ENCODE measurements at regions not wholly inside any gene's neighbourhood (a gene's known extent, or its start where the extent isn't known, plus 50 kb on each side); places are given as distances from the start of the nearest gene placed in this dataset.

DNA sequence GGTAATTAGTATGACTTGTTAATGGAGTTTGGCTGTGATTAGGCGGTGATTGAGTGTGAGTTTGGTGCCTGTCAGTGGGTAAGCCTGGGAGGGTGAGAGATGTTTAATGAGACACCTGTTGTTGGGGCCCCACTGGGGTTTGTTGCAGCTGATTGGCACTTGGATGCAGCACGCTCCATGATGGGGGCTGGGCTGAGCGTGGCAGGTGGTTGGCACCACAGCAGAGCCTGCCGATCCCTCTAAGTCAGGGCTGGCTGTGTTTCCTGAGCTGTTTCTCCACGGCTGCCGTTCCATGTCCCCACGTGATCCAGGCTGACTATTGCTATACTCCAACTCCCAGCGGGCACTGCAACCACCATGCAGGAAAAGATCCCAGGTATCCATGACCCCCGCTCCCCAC is 93.5 kb upstream of the ARRDC4 start:
- peak; percentile 38 for DNase-seq

DNA sequence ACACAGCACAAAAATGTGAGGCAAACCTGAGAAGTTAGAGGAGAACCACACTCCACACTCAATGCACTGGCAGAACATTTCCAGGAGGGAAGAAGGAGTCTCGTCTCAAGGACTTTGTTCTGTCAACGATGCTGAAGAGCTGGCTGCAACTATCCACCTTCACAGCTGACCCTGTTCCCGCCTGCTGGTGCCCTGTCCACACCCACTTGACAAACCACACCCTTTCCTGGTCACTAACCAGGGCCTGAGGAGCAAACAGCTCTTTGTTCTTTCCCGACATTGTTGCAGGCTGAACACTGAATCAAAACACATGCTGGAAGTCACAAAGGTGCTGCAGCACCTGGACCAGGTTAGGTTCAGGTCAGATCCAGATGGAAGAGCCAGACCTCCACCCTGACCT is 92.6 kb upstream of the ARRDC4 start:
- no peak for DNase-seq

DNA sequence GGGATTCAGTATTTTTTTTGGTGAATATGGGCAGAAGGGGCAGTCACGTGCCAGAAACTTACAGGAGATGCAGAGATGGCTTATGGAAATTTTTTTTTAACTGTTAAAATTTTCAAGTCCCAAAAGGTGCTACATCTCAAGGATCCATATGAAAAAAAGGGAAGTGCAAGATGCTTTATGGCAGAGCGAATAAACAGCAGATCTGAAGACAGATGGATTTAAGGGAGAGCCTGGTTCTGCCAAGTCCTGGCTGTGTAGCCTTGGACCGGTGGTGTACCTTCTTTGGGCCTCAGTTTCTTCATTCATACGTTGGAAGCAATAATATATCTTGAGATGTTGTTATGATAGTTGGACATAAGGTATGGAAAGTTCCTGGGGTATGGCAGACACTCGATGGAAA is 91.5 kb upstream of the ARRDC4 start:
- DNase-seq: no peak

GRCh38 chr15:97870771-97871170 is 89.7 kb upstream of the ARRDC4 start:
- DNase-seq: no peak

- DNase-seq: peak; percentile 4
Measured at GRCh38 chr15:97874139-97874538, 86.4 kb upstream of the ARRDC4 start.

DNA sequence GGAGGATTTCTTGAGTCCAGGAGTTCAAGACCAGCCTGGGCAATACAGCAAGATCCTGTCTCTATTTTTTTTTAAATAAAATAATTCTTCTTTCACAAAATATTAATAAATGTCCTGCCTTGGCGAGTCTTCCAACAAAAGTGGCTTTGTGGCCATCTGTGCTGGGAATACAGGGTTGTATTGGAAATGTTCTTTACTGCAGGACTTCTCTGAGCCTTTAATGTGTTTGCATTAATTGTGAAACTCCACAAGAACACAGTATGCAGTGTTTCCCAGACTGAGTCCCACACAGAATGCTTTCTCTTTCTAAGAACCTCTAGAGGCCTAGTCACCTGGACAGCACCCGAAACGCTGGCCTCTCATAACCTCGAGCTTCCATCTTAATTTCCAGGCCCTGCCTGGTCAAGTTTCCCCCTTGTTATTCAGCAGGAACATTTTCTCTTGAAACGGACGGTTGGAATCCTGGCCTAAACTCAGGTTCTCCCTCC is 85.4 kb upstream of the ARRDC4 start:
- no peak for DNase-seq

DNA sequence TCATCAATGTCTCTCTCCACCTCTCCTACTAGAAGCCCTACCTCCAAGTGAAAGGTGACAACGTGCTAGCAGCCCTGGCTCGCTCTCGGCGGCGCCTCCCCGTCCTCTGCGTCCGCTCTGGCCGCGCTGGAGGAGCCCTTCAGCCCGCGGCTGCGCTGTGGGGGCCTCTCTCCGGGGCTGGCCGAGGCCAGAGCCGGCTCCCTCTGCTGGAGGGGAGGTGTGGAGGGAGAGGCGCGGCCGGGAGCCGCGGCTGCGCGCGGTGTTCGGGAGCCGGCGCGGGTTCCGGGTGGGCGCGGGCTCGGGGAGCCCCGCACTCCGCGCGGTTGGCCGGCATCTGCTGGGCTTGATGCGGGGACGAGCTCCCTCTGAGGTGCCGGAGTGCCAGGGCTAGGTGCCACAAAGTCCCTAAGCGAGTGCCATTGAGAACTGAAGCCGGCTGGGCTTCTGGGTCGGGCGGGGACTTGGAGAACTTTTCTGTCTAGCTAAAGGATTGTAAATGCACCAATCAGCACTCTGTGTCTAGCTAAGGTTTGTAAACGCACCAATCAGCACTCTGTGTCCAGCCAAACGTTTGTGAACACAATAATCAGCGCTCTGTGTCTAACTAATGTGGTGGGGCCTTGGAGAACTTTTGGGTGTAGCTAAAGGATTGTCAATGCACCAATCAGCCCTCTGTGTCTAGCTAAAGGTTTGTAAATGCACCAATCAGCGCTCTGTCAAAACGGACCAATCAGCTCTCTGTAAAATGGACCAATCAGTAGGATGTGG is 84.8 kb upstream of the ARRDC4 start:
- peak; percentile 15 for DNase-seq

- no peak for DNase-seq
Measured at GRCh38 chr15:97876281-97876675, 84.2 kb upstream of the ARRDC4 start.

GRCh38 chr15:97881346-97881965 is 79.0 kb upstream of the ARRDC4 start:
- DNase-seq: no peak

- no peak for DNase-seq
Measured at GRCh38 chr15:97884513-97885131, 75.9 kb upstream of the ARRDC4 start.

- no peak for DNase-seq
Measured at GRCh38 chr15:97890307-97890706, 70.2 kb upstream of the ARRDC4 start.

- DNase-seq: no peak
Measured at GRCh38 chr15:97892167-97892938, 68.2 kb upstream of the ARRDC4 start.

DNA sequence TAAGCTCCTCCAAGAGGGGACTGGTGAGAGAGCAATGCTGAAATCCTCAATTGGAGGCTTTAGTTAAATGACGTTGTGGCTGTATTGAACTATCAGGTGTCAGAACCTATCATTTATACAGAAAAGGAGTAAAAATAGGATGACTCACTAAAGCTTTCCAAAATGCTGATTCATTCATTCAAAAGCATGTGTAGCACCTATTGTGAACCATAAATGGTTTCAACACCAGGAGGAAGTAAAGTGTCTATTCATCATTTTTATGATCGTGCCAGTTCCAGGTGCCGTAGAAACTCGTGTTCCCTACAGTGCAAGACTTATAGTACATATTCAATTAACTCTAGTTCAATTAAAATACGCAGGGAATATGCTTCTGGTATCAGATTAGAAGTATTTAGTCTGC is 66.5 kb upstream of the ARRDC4 start:
- DNase-seq: peak; percentile 8

DNA sequence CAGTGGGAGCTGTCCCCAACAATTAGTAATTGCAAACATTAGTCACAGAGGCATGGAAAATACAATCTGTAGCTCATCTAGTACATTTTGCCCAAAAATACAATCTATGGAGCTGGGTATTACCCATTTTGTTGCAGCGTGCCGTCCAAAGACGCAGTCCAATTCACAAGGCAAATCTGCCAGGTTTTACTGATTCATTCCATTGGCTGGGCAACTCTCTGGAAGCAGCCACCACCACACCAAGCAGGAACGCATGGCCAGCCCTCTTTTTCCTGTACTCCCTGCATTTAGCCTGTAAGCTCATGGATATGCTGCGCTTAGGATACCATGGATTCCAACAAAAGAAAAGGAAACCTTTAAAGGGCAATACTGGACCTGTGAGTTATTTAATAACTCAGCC is 60.5 kb upstream of the ARRDC4 start:
- DNase-seq: no peak

- DNase-seq: no peak
Measured at GRCh38 chr15:97902140-97902780, 58.2 kb upstream of the ARRDC4 start.

DNA sequence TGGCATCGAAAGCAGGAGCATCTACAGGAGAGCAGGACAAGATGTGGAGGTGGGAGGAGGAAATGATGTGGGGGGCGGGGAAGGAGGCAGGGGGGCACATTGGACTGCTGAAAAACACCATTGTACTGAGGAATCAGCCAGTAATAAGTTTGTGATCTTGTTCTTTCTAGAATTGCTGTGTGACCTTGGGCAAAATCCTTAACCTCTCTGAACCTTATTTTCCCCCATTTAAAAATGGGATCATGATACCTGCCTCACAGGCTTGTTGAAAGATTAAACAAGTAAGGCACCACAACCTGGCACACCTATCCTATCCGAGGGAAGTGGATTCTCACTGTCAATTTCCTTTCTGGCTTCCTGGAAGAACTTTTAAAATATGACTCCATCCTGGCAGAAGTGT is 56.9 kb upstream of the ARRDC4 start:
- no peak for DNase-seq

DNA sequence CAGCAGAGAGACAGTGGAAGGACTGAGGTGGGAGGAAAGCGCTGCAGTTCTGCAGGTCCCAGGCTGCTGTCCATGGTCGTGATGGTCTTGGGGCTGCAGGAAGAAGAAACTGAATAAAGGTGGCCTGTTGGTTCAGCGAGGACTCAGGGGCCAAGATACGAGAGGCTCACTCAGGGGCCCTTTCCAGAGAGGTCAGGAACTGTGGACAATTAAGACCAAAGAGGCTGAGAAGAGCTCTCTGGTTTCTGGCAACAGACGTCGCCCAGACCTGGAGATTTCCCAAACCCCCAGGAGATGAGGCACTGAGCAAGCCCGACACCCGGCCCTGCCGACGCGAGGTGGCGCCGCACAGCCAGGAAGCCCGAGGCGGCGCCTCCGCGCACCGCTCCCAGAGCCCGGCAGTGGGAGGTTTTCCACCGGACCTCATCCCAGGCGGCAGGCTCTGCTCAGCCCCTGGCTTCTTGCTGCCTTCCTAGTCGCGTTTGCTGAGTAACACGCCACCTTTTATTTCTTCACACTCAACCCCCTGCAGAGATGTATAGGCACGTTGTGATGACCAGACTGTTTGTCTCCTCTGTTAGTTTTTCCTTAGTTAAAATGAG is 56.4 kb upstream of the ARRDC4 start:
- peak; percentile 11 for DNase-seq

DNA sequence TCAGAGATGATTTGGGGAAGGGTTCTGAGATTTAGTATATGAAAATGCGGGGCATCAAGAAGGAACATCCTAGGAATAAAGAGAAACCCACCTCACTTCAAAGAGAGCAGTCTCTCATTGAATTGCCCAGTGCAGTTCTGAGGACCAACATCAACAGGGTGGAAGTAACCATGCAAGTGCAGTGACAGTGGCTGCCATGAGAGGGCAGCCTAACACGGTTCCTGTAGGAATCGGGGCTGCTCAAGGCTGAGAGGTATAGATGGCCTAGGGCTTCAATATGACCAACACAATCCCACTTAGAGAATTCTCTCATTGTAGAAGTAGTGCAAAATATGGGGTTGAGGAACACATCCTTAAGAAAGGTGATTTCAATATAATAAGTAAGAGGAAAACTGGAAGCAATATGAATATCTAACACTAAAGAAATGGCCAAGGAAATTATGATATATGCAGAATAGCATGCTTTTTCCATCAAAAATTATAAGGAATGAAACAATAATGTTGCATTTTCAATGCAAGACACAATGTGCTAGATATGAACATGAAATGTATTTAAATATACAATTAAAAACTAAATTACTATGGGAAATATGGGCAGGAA is 51.1 kb upstream of the ARRDC4 start:
- DNase-seq: peak; percentile 3

Data from NCI-H1436 (cell line).